ENCODE measurements at regions not wholly inside any gene's neighbourhood (a gene's known extent, or its start where the extent isn't known, plus 50 kb on each side); places are given as distances from the start of the nearest gene placed in this dataset.
"Not testable (repeated sequence)": the region's sequence is repeated elsewhere in the genome, so short reads cannot be mapped to it uniquely, and the experiment has no call there.

GRCh38 chr5:98175474-98175873 is 598.0 kb upstream of the RGMB start:
- no peak for DNase-seq (ENCODE audit: extremely low spot score)
- CTCF ChIA-PET, result no interaction called here
- POLR2A ChIA-PET, result no interaction called here
- TF ChIP-seq, protein P1, sequence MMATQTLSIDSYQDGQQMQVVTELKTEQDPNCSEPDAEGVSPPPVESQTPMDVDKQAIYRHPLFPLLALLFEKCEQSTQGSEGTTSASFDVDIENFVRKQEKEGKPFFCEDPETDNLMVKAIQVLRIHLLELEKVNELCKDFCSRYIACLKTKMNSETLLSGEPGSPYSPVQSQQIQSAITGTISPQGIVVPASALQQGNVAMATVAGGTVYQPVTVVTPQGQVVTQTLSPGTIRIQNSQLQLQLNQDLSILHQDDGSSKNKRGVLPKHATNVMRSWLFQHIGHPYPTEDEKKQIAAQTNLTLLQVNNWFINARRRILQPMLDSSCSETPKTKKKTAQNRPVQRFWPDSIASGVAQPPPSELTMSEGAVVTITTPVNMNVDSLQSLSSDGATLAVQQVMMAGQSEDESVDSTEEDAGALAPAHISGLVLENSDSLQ (IDR thresholded peaks at IDR 0.05), result no peak
- no peak for TF ChIP-seq LEF1 (IDR thresholded peaks at IDR 0.05; ENCODE audit: borderline replicate concordance)
- TF ChIP-seq ARNT (IDR thresholded peaks at IDR 0.05), result no peak
- TF ChIP-seq ZNF384 (IDR thresholded peaks at IDR 0.05), result no peak
- no peak for TF ChIP-seq NFRKB (IDR thresholded peaks at IDR 0.05)
- TF ChIP-seq CTBP1 (IDR thresholded peaks at IDR 0.05; ENCODE audit: borderline replicate concordance), result no peak
- TF ChIP-seq FOXA1 (IDR thresholded peaks at IDR 0.05), result no peak
- no peak for TF ChIP-seq SP1 (IDR thresholded peaks at IDR 0.05)
- no peak for TF ChIP-seq L3MBTL2 (conservative IDR thresholded peaks at IDR 0.05)
- no peak for TF ChIP-seq BHLHE40 (IDR thresholded peaks at IDR 0.05; ENCODE audit: borderline replicate concordance)
- TF ChIP-seq SUZ12 (IDR thresholded peaks at IDR 0.05), result no peak
- TF ChIP-seq FOXM1 (IDR thresholded peaks at IDR 0.05; ENCODE audit: borderline replicate concordance), result no peak
- TF ChIP-seq TARDBP (IDR thresholded peaks at IDR 0.05), result no peak
- TF ChIP-seq HDGF (IDR thresholded peaks at IDR 0.05; ENCODE audit: borderline replicate concordance), result no peak
- TF ChIP-seq ELF4 (IDR thresholded peaks at IDR 0.05), result no peak
- no peak for TF ChIP-seq FOXK2 (IDR thresholded peaks at IDR 0.05)

DNA sequence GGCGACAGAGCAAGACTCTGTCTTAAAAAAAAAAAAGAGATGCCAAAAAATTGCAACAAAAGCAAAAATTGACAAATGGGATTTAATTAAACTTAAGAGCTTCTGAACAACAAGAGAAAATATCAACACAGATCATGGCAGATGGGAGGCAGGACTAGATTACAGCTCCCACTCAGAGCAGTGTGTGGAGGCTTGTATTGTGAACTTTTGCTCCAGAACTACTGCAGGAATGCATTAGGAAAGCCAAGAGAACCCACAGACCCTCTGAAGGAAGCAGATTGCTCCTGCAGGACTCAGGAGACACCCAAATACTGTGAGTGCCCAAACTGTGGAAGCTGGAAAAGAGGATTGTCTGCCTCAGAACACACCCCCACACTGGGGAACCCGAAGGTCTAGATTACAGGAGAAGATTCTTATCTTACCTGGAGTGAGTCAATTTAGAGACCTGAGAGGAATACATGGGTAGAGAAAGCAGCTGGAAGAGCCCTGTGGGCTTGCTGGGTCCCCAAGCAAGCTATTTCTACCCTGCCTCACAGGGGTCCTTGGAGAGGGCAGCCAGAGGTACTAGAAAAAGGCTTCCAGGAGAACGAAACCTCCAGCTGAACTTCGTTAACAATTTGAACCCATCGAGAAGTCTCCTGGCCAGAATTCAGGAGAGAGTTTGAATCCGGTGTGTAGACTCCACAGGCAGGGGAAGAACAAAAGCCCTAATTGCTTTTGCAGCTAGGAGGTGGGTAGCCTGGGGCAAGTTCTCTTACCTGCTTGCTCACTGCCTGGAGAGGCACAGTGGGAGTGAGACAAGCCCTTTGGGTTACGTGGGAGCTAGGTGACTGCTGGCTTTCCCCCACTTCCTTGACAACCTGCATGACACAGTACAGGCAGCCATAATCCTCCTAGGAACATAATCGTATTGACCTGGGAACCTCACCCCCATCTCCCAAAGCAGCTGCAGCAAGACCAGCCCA is 593.4 kb upstream of the RGMB start:
- TF ChIP-seq SP1 (IDR thresholded peaks at IDR 0.05) (no peak), ELF4 (IDR thresholded peaks at IDR 0.05) (no peak), SUZ12 (IDR thresholded peaks at IDR 0.05) (no peak), CTBP1 (IDR thresholded peaks at IDR 0.05; ENCODE audit: borderline replicate concordance) (no peak), ZNF384 (IDR thresholded peaks at IDR 0.05) (no peak), LEF1 (IDR thresholded peaks at IDR 0.05; ENCODE audit: borderline replicate concordance) (no peak), NFRKB (IDR thresholded peaks at IDR 0.05) (no peak), BHLHE40 (IDR thresholded peaks at IDR 0.05; ENCODE audit: borderline replicate concordance) (no peak), HDGF (IDR thresholded peaks at IDR 0.05; ENCODE audit: borderline replicate concordance) (no peak), TARDBP (IDR thresholded peaks at IDR 0.05) (no peak), ARNT (IDR thresholded peaks at IDR 0.05) (no peak)
- TF ChIP-seq, protein P1 (IDR thresholded peaks at IDR 0.05), result no peak
- ChIA-PET CTCF (no interaction called here), POLR2A (no interaction called here)
- no peak for DNase-seq (ENCODE audit: extremely low spot score)

GRCh38 chr5:98186128-98186527 is 587.3 kb upstream of the RGMB start:
- TF ChIP-seq NFRKB (IDR thresholded peaks at IDR 0.05), result no peak
- TF ChIP-seq FOXK2 (IDR thresholded peaks at IDR 0.05), result no peak
- no peak for TF ChIP-seq HDGF (IDR thresholded peaks at IDR 0.05; ENCODE audit: borderline replicate concordance)
- no peak for TF ChIP-seq SUZ12 (IDR thresholded peaks at IDR 0.05)
- TF ChIP-seq FOXA1 (IDR thresholded peaks at IDR 0.05), result no peak
- no peak for TF ChIP-seq ARNT (IDR thresholded peaks at IDR 0.05)
- TF ChIP-seq L3MBTL2 (conservative IDR thresholded peaks at IDR 0.05), result no peak
- no peak for TF ChIP-seq ELF4 (IDR thresholded peaks at IDR 0.05)
- TF ChIP-seq ZNF384 (IDR thresholded peaks at IDR 0.05), result no peak
- no peak for TF ChIP-seq FOXM1 (IDR thresholded peaks at IDR 0.05; ENCODE audit: borderline replicate concordance)
- no peak for TF ChIP-seq BHLHE40 (IDR thresholded peaks at IDR 0.05; ENCODE audit: borderline replicate concordance)
- no peak for TF ChIP-seq LEF1 (IDR thresholded peaks at IDR 0.05; ENCODE audit: borderline replicate concordance)
- no peak for DNase-seq (ENCODE audit: extremely low spot score)
- ChIA-PET POLR2A (no interaction called here), CTCF (no interaction called here)

- no peak for DNase-seq (ENCODE audit: extremely low spot score)
- ChIA-PET POLR2A (no interaction called here), CTCF (no interaction called here)
- TF ChIP-seq TARDBP (IDR thresholded peaks at IDR 0.05) (no peak), FOXK2 (IDR thresholded peaks at IDR 0.05) (no peak), ARNT (IDR thresholded peaks at IDR 0.05) (no peak), L3MBTL2 (conservative IDR thresholded peaks at IDR 0.05) (no peak), SP1 (IDR thresholded peaks at IDR 0.05) (no peak), CTBP1 (IDR thresholded peaks at IDR 0.05; ENCODE audit: borderline replicate concordance) (no peak)
Observed at GRCh38 chr5:98187945-98188344, 585.5 kb upstream of the RGMB start.

- CTCF ChIA-PET; POLR2A ChIA-PET; DNase-seq (ENCODE audit: extremely low spot score): not testable (repeated sequence)
Observed at GRCh38 chr5:98190344-98190743, 583.1 kb upstream of the RGMB start.

GRCh38 chr5:98193921-98194760 is 579.3 kb upstream of the RGMB start:
- no peak for DNase-seq (ENCODE audit: extremely low spot score)
- ChIA-PET POLR2A (no interaction called here), CTCF (no interaction called here)
- no peak for TF ChIP-seq BHLHE40 (IDR thresholded peaks at IDR 0.05; ENCODE audit: borderline replicate concordance)
- no peak for TF ChIP-seq SUZ12 (IDR thresholded peaks at IDR 0.05)
- TF ChIP-seq SP1 (IDR thresholded peaks at IDR 0.05), result no peak
- TF ChIP-seq ELF4 (IDR thresholded peaks at IDR 0.05), result no peak
- no peak for TF ChIP-seq FOXK2 (IDR thresholded peaks at IDR 0.05)
- no peak for TF ChIP-seq LEF1 (IDR thresholded peaks at IDR 0.05; ENCODE audit: borderline replicate concordance)
- TF ChIP-seq L3MBTL2 (conservative IDR thresholded peaks at IDR 0.05), result no peak
- TF ChIP-seq, protein P1 (IDR thresholded peaks at IDR 0.05), result no peak
- no peak for TF ChIP-seq CTBP1 (IDR thresholded peaks at IDR 0.05; ENCODE audit: borderline replicate concordance)
- TF ChIP-seq FOXM1 (IDR thresholded peaks at IDR 0.05; ENCODE audit: borderline replicate concordance), result no peak
- TF ChIP-seq TARDBP (IDR thresholded peaks at IDR 0.05), result no peak
- no peak for TF ChIP-seq HDGF (IDR thresholded peaks at IDR 0.05; ENCODE audit: borderline replicate concordance)
- no peak for TF ChIP-seq ARNT (IDR thresholded peaks at IDR 0.05)
- no peak for TF ChIP-seq FOXA1 (IDR thresholded peaks at IDR 0.05)
- no peak for TF ChIP-seq ZNF384 (IDR thresholded peaks at IDR 0.05)
- TF ChIP-seq NFRKB (IDR thresholded peaks at IDR 0.05), result no peak
